ENCODE measurements at regions not wholly inside any gene's neighbourhood (a gene's known extent, or its start where the extent isn't known, plus 50 kb on each side); places are given as distances from the start of the nearest gene placed in this dataset.
"Not testable (repeated sequence)": the region's sequence is repeated elsewhere in the genome, so short reads cannot be mapped to it uniquely, and the experiment has no call there.

- DNase-seq; in situ Hi-C loops (cut with MboI; ENCODE audit: low pct_unique_long_range_greater_than_20kb, low sequenced_read_pairs): not testable (repeated sequence)
Measured at GRCh38 chr14:34381304-34381703, 80.7 kb downstream of the SPTSSA start.

- no peak for DNase-seq
- in situ Hi-C loops (cut with MboI; ENCODE audit: low pct_unique_long_range_greater_than_20kb, low sequenced_read_pairs): no loop called here
Measured at GRCh38 chr14:34380471-34380845, 81.6 kb downstream of the SPTSSA start.

- in situ Hi-C loops (cut with MboI; ENCODE audit: low pct_unique_long_range_greater_than_20kb, low sequenced_read_pairs): no loop called here
Measured at GRCh38 chr14:34379816-34380470, 82.1 kb downstream of the SPTSSA start.

GRCh38 chr14:34376649-34377267 is 85.3 kb downstream of the SPTSSA start:
- in situ Hi-C loops (cut with MboI; ENCODE audit: low pct_unique_long_range_greater_than_20kb, low sequenced_read_pairs): no loop called here
- DNase-seq: no peak

More at GRCh38 chr14:34379816-34380470, 82.1 kb downstream of the SPTSSA start:
- DNase-seq: no peak

- in situ Hi-C loops (cut with MboI; ENCODE audit: low pct_unique_long_range_greater_than_20kb, low sequenced_read_pairs): no loop called here
Measured at GRCh38 chr14:34374998-34375740, 86.9 kb downstream of the SPTSSA start.

GRCh38 chr14:34373191-34373590 is 88.8 kb downstream of the SPTSSA start:
- in situ Hi-C loops (cut with MboI; ENCODE audit: low pct_unique_long_range_greater_than_20kb, low sequenced_read_pairs): no loop called here
- DNase-seq: no peak

More at GRCh38 chr14:34374998-34375740, 86.9 kb downstream of the SPTSSA start:
- no peak for DNase-seq

- in situ Hi-C loops (cut with MboI; ENCODE audit: low pct_unique_long_range_greater_than_20kb, low sequenced_read_pairs): no loop called here
- no peak for DNase-seq
Measured at GRCh38 chr14:34372786-34373185, 89.3 kb downstream of the SPTSSA start.

- in situ Hi-C loops (cut with MboI; ENCODE audit: low pct_unique_long_range_greater_than_20kb, low sequenced_read_pairs): no loop called here
- DNase-seq: no peak
Measured at GRCh38 chr14:34369648-34370030, 92.4 kb downstream of the SPTSSA start.

GRCh38 chr14:34368971-34369647 is 92.9 kb downstream of the SPTSSA start:
- in situ Hi-C loops (cut with MboI; ENCODE audit: low pct_unique_long_range_greater_than_20kb, low sequenced_read_pairs): no loop called here
- no peak for DNase-seq

GRCh38 chr14:34368115-34368970 is 93.7 kb downstream of the SPTSSA start:
- in situ Hi-C loops (cut with MboI; ENCODE audit: low pct_unique_long_range_greater_than_20kb, low sequenced_read_pairs): no loop called here
- DNase-seq: peak; percentile 27

- in situ Hi-C loops (cut with MboI; ENCODE audit: low pct_unique_long_range_greater_than_20kb, low sequenced_read_pairs): no loop called here
Measured at GRCh38 chr14:34365309-34365915, 96.6 kb downstream of the SPTSSA start.

GRCh38 chr14:34364201-34364600 is 97.8 kb downstream of the SPTSSA start:
- DNase-seq: no peak
- in situ Hi-C loops (cut with MboI; ENCODE audit: low pct_unique_long_range_greater_than_20kb, low sequenced_read_pairs): no loop called here

More at GRCh38 chr14:34365309-34365915, 96.6 kb downstream of the SPTSSA start:
- DNase-seq: no peak

GRCh38 chr14:34363733-34364134 is 98.3 kb downstream of the SPTSSA start:
- no peak for DNase-seq
- in situ Hi-C loops (cut with MboI; ENCODE audit: low pct_unique_long_range_greater_than_20kb, low sequenced_read_pairs): no loop called here

- in situ Hi-C loops (cut with MboI; ENCODE audit: low pct_unique_long_range_greater_than_20kb, low sequenced_read_pairs): no loop called here
- no peak for DNase-seq
Measured at GRCh38 chr14:34362641-34363251, 99.3 kb downstream of the SPTSSA start.

GRCh38 chr14:34361504-34362011 is 100.5 kb downstream of the SPTSSA start:
- no peak for DNase-seq
- in situ Hi-C loops (cut with MboI; ENCODE audit: low pct_unique_long_range_greater_than_20kb, low sequenced_read_pairs): no loop called here

- in situ Hi-C loops (cut with MboI; ENCODE audit: low pct_unique_long_range_greater_than_20kb, low sequenced_read_pairs): no loop called here
- no peak for DNase-seq
Measured at GRCh38 chr14:34359420-34360117, 102.5 kb downstream of the SPTSSA start.

GRCh38 chr14:34356264-34356654 is 105.8 kb downstream of the SPTSSA start:
- DNase-seq: peak; percentile 39
- in situ Hi-C loops (cut with MboI; ENCODE audit: low pct_unique_long_range_greater_than_20kb, low sequenced_read_pairs): no loop called here

Data from KBM-7 (cell line).